B cell (primary cell): ENCODE measurements at regions not wholly inside any gene's neighbourhood (a gene's known extent, or its start where the extent isn't known, plus 50 kb on each side); places are given as distances from the start of the nearest gene placed in this dataset.

Source experiments
- CTCF ChIP-seq: fragments of 200-600 bp; IDR thresholded peaks from one replicate; pipeline ENCODE4 v1.8.0; 2022; ENCODE audit warnings: antibody characterized with exemption, mild to moderate bottlenecking
- EZH2 ChIP-seq: IDR thresholded peaks from 2 replicates; pipeline ENCODE4 v1.6.1; 2012; ENCODE audit warnings: borderline replicate concordance, low read depth, mild to moderate bottlenecking, moderate library complexity, low read length; ENCODE audit not compliant: insufficient read depth, poor library complexity, severe bottlenecking

GRCh38 chr14:82546401-82546800 lies 1012.7 kb upstream of the SEL1L start:
- TF ChIP-seq EZH2 (no peak), CTCF (no peak)
